IMR-90 (cell line): ENCODE measurements at regions not wholly inside any gene's neighbourhood (a gene's known extent, or its start where the extent isn't known, plus 50 kb on each side); places are given as distances from the start of the nearest gene placed in this dataset.

Experiments
- ATAC-seq: fragments of 200-7000 bp; cut with Tn5 transposase; 2 replicates; pipeline ENCODE4 v1.9.1; 2020; ENCODE audit warnings: low read depth, mild to moderate bottlenecking, moderate library complexity
- BruUV-seq: library from RNA; stranded (reverse); fragments of 400-500 nt; replicated peaks from 2 replicates; lab custom pipeline; 2021; lab: Mats Ljungman, UMichigan
- CTCF ChIA-PET: fragments of 300-600 bp; formaldehyde crosslinking; extraction: SDS; loops from one replicate; lab custom pipeline; 2021; ENCODE audit warnings: antibody characterized with exemption; lab: Yijun Ruan, JAX
- POLR2A ChIA-PET: fragments of 300-600 bp; sonication (Branson Sonifier 250); formaldehyde crosslinking; loops from one replicate; lab custom pipeline; 2022; ENCODE audit warnings: antibody characterized with exemption; ENCODE audit not compliant: unreplicated experiment; lab: Charles Lee
- DNase-seq: peaks from one replicate; pipeline ENCODE4 v3.0.0; 2013
- H2AFZ ChIP-seq: replicated peaks from 2 replicates; pipeline ENCODE3; 2013; ENCODE audit warnings: low read length, mild to moderate bottlenecking; ENCODE audit not compliant: poor library complexity
- H2AK5ac ChIP-seq: 2 replicates; pipeline ENCODE4 v1.6.1; 2013; ENCODE audit warnings: low read depth, low read length, inconsistent platforms
- H2AK9ac ChIP-seq: replicated peaks from 2 replicates; pipeline ENCODE3; 2013; ENCODE audit warnings: mild to moderate bottlenecking, low read depth, low read length, moderate library complexity; ENCODE audit not compliant: poor library complexity
- H2BK120ac ChIP-seq: 2 replicates; pipeline ENCODE4 v1.6.1; 2013; ENCODE audit warnings: low read depth, low read length, inconsistent platforms
- H2BK15ac ChIP-seq: 3 replicates; pipeline ENCODE4 v1.6.1; 2013; ENCODE audit warnings: low read depth, low read length, inconsistent platforms
- H2BK20ac ChIP-seq: 2 replicates; pipeline ENCODE4 v1.6.1; 2013; ENCODE audit warnings: low read depth, mild to moderate bottlenecking, inconsistent platforms, low read length, moderate library complexity
- H2BK5ac ChIP-seq: 2 replicates; pipeline ENCODE4 v1.6.1; 2013; ENCODE audit warnings: mild to moderate bottlenecking, low read depth, low read length, inconsistent platforms; ENCODE audit not compliant: poor library complexity, severe bottlenecking
- H3K14ac ChIP-seq: replicated peaks from 2 replicates; pipeline ENCODE4 v1.6.1; 2013; ENCODE audit warnings: low read depth, low read length, inconsistent platforms
- H3K18ac ChIP-seq: 2 replicates; pipeline ENCODE4 v1.6.1; 2013; ENCODE audit warnings: low read depth, low read length, control low read depth
- H3K23ac ChIP-seq: 2 replicates; pipeline ENCODE4 v1.6.1; 2013; ENCODE audit warnings: low read depth, low read length, inconsistent platforms
- H3K27ac ChIP-seq: 2 replicates; pipeline ENCODE4 v1.5.1; 2013; ENCODE audit warnings: mild to moderate bottlenecking, control low read depth, low read length; ENCODE audit not compliant: insufficient read depth
- H3K27me3 ChIP-seq: 2 replicates; pipeline ENCODE4 v1.6.1; 2013; ENCODE audit warnings: low read length; ENCODE audit not compliant: control insufficient read depth, insufficient read depth
- H3K36me3 ChIP-seq: 2 replicates; pipeline ENCODE4 v1.6.1; 2013; ENCODE audit warnings: low read length, mixed read lengths; ENCODE audit not compliant: control insufficient read depth, insufficient read depth
- H3K4ac ChIP-seq: 2 replicates; pipeline ENCODE4 v1.6.1; 2013; ENCODE audit warnings: low read depth, low read length, inconsistent platforms
- H3K4me1 ChIP-seq: 2 replicates; pipeline ENCODE4 v1.6.1; 2013; ENCODE audit warnings: low read length, mixed read lengths; ENCODE audit not compliant: control insufficient read depth, insufficient read depth
- H3K4me2 ChIP-seq: 2 replicates; pipeline ENCODE4 v1.6.1; 2013; ENCODE audit warnings: low read depth, mild to moderate bottlenecking, control low read depth, low read length, moderate library complexity
- H3K4me3 ChIP-seq: 2 replicates; pipeline ENCODE4 v1.5.1; 2013; ENCODE audit warnings: low read depth, mild to moderate bottlenecking, control low read depth, low read length, moderate library complexity; ENCODE audit not compliant: insufficient read depth
- H3K56ac ChIP-seq: 2 replicates; pipeline ENCODE4 v1.6.1; 2013; ENCODE audit warnings: low read length, inconsistent platforms; ENCODE audit not compliant: insufficient read depth; ENCODE audit errors: extremely low read depth
- H3K79me1 ChIP-seq, 2 experiments: 2 replicates each; pipeline ENCODE4 v1.6.1; 2013; ENCODE audit warnings: low read length in 2 of 2, inconsistent platforms in 1 of 2, low read depth in 1 of 2
- H3K9ac ChIP-seq: 2 replicates; pipeline ENCODE4 v1.6.1; 2013; ENCODE audit warnings: low read depth, low read length, control low read depth
- H3K9me1 ChIP-seq: 2 replicates; pipeline ENCODE4 v1.6.1; 2013; ENCODE audit warnings: low read length, inconsistent platforms; ENCODE audit not compliant: insufficient read depth
- H3K9me3 ChIP-seq: 2 replicates; pipeline ENCODE4 v1.6.1; 2013; ENCODE audit warnings: low read length; ENCODE audit not compliant: control insufficient read depth, insufficient read depth
- H4K20me1 ChIP-seq: 2 replicates; pipeline ENCODE4 v1.6.1; 2013; ENCODE audit warnings: low read length, inconsistent platforms; ENCODE audit not compliant: insufficient read depth
- H4K5ac ChIP-seq: 2 replicates; pipeline ENCODE4 v1.6.1; 2013; ENCODE audit warnings: mild to moderate bottlenecking, low read depth, low read length, control low read depth
- H4K8ac ChIP-seq, 2 experiments: 2 replicates each; pipeline ENCODE4 v1.6.1; 2013; ENCODE audit warnings: low read depth in 2 of 2, low read length in 2 of 2, control low read depth in 1 of 2, inconsistent platforms in 1 of 2
- H4K91ac ChIP-seq: 2 replicates; pipeline ENCODE4 v1.6.1; 2013; ENCODE audit warnings: low read depth, low read length, inconsistent platforms; ENCODE audit not compliant: insufficient read depth
- BHLHE40 ChIP-seq: fragments of 150-350 bp; IDR thresholded peaks from 2 replicates; pipeline ENCODE4 v1.6.1; 2016; ENCODE audit warnings: mild to moderate bottlenecking, low read depth, low read length
- CEBPB ChIP-seq: IDR thresholded peaks from 2 replicates; pipeline ENCODE4 v1.6.1; 2012; ENCODE audit warnings: low read depth, low read length, improper control_type of control experiment
- CHD1 ChIP-seq: IDR thresholded peaks from 2 replicates; pipeline ENCODE4 v1.6.1; 2012; ENCODE audit warnings: low read depth, low read length, improper control_type of control experiment
- CTCF ChIP-seq: conservative IDR thresholded peaks from 2 replicates; pipeline ENCODE4 v1.5.1; 2012; ENCODE audit warnings: mild to moderate bottlenecking, low read depth, low read length, improper control_type of control experiment
- MXI1 ChIP-seq: IDR thresholded peaks from 2 replicates; pipeline ENCODE4 v1.6.1; 2012; ENCODE audit warnings: low read depth, mild to moderate bottlenecking, low read length, moderate library complexity, borderline replicate concordance
- NFE2L2 ChIP-seq: fragments of 150-350 bp; IDR thresholded peaks from 2 replicates; pipeline ENCODE4 v1.6.1; 2016; ENCODE audit warnings: low read depth, mild to moderate bottlenecking, low read length
- RCOR1 ChIP-seq: IDR thresholded peaks from 2 replicates; pipeline ENCODE4 v1.6.1; 2012; ENCODE audit warnings: mild to moderate bottlenecking, low read length, improper control_type of control experiment; ENCODE audit not compliant: insufficient replicate concordance
- WGBS, 2 experiments: methylation state at CpG; one replicate each; pipeline versions ENCODE4 v1.1.5 to v1.1.7; 2013; ENCODE audit warnings: missing lambda C conversion rate in 2 of 2; ENCODE audit not compliant: insufficient read length in 1 of 2; ENCODE audit errors: extremely low coverage in 2 of 2; 5-methylcytosine and 5-hydroxymethylcytosine counted together
- dilution Hi-C: fragments of 300-500 bp; cut with HindIII; formaldehyde crosslinking; loops from one replicate; pipeline ENCODE4 v1.14.3; 2018; ENCODE audit warnings: low sequenced_read_pairs; ENCODE audit not compliant: unreplicated experiment
- in situ Hi-C: fragments of 300-500 bp; cut with MboI; formaldehyde crosslinking; loops from 3 replicates; pipeline ENCODE4 v1.14.3; 2019; ENCODE audit warnings: low sequenced_read_pairs, inconsistent platforms, mixed read lengths
- intact Hi-C: fragments of 100-400 bp; cut with micrococcal nuclease; formaldehyde crosslinking; loops from 2 replicates; pipeline ENCODE4 v1.10.0; 2022
- TF ChIP-seq, protein P1 (sequence below): fragments of 150-350 bp; IDR thresholded peaks from 2 replicates; pipeline ENCODE4 v1.6.1; 2016; ENCODE audit warnings: low read depth, mild to moderate bottlenecking, low read length, moderate library complexity, borderline replicate concordance

DNA sequence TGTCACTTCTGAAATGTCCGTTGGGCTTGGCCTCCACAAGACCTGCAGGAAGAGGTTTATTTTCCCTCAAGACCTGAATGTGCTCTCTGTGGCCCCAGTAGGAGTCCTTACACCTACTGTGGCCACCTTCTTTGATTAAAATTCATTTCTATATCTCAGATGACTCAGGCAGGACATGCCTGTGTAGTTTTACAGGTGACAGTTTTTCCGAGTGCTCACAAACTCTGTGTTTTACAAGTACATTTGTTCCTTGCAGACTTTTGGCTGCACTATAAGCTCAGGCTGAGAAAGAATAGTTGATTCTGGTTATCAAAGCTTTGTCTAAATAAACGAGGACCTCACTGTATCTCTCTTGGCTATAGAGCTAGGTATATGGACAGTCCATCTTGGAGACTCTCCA is 257.1 kb downstream of the MAP2K4 start:
- Histone ChIP-seq H4K8ac (no peak overlapping the region), H3K4me1 (no peaks in the 10 kb centered on the region; the same call in 1 of the 2 replicates), H3K27me3 (no peaks in the 10 kb centered on the region), H3K79me1 (no peaks in the 10 kb centered on the region), H4K91ac (no peak overlapping the region), H2BK5ac (no peak overlapping the region), H3K9ac (no peak overlapping the region), H3K27ac (no peak overlapping the region), H3K56ac (no peak overlapping the region), H3K14ac (no peak overlapping the region), H2BK15ac (no peak overlapping the region), H2BK120ac (no peak overlapping the region), H3K4ac (no peak overlapping the region), H3K18ac (no peak overlapping the region), H4K5ac (no peak overlapping the region), H2BK20ac (no peak overlapping the region), H2AK9ac (no peak overlapping the region), H3K4me3 (no peak overlapping the region), H4K20me1 (no peaks in the 10 kb centered on the region), H3K9me3 (no peaks in the 10 kb centered on the region; the same call in 1 of the 2 replicates), H3K9me1 (no peaks in the 10 kb centered on the region), H2AFZ (no peak overlapping the region), H3K36me3 (no peaks in the 10 kb centered on the region), H3K23ac (no peak overlapping the region), H3K4me2 (no peak overlapping the region), H2AK5ac (no peak overlapping the region)
- no CpG with 5 or more reads among the region's 3 CpGs for WGBS, 2 experiments
- intact Hi-C loops = no loop called here
- POLR2A ChIA-PET = no interaction called here
- dilution Hi-C loops = no loop called here
- BruUV-seq = no TSS peak
- in situ Hi-C loops = no loop called here
- ATAC-seq (no peak), DNase-seq (no peak)
- CTCF ChIA-PET = no interaction called here
- no peak for TF ChIP-seq CHD1
- no peak for TF ChIP-seq BHLHE40
- no peak for TF ChIP-seq MXI1
- TF ChIP-seq CEBPB = no peak
- no peak for TF ChIP-seq CTCF
- no peak for TF ChIP-seq RCOR1
- TF ChIP-seq, protein P1, sequence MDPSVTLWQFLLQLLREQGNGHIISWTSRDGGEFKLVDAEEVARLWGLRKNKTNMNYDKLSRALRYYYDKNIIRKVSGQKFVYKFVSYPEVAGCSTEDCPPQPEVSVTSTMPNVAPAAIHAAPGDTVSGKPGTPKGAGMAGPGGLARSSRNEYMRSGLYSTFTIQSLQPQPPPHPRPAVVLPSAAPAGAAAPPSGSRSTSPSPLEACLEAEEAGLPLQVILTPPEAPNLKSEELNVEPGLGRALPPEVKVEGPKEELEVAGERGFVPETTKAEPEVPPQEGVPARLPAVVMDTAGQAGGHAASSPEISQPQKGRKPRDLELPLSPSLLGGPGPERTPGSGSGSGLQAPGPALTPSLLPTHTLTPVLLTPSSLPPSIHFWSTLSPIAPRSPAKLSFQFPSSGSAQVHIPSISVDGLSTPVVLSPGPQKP = no peak
- TF ChIP-seq NFE2L2 = no peak
